Renal cortex interstitium (tissue), 11 donors: ENCODE measurements at regions not wholly inside any gene's neighbourhood (a gene's known extent, or its start where the extent isn't known, plus 50 kb on each side); places are given as distances from the start of the nearest gene placed in this dataset.

Experiments used
- DNase-seq, 11 donors: peaks; one replicate each; pipeline ENCODE4 v3.0.0-alpha.2; 2013; ENCODE audit warnings: low read depth in 9 of 11, low spot score in 4 of 11; ENCODE audit errors: extremely low read depth in 1 of 11

DNA sequence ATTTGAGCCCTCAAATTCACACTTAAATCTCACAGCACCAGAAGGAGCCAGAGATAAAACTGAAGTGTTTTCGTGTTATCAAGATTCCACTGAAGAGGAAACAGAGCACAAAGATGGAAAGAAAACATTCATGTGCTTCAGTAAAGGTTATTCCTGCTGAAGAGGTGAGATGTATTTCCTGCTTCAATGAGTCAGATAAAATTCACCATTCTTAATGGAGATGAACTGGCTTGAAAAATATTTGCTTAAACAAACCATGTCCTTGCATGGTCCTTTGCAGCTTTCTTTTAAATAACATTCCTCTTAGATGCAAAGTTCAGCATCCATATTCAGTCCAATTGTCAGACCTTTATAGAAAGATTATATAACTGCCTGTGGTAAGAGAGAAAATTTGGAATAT is 294.2 kb downstream of the IPMK start:
- DNase-seq, result no peak

DNA sequence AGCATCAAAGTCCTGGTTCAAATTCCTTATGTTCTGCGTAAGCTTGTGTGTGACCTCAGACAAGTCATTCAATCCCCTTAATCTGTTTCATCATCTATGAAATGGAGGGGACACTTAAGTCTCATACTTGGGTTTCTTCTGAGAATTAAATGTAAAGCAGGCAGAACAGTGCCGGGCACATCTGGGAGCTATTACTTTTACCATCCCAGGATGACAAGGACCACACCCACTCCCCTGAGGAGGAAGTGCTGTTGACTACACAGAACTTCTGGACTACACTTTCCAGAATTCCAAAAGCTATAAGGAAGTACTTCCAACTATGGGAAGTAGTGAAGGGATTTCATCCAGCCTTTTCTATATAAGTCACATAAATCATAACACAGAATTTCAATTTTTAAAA is 294.9 kb downstream of the IPMK start:
- no peak for DNase-seq

DNA sequence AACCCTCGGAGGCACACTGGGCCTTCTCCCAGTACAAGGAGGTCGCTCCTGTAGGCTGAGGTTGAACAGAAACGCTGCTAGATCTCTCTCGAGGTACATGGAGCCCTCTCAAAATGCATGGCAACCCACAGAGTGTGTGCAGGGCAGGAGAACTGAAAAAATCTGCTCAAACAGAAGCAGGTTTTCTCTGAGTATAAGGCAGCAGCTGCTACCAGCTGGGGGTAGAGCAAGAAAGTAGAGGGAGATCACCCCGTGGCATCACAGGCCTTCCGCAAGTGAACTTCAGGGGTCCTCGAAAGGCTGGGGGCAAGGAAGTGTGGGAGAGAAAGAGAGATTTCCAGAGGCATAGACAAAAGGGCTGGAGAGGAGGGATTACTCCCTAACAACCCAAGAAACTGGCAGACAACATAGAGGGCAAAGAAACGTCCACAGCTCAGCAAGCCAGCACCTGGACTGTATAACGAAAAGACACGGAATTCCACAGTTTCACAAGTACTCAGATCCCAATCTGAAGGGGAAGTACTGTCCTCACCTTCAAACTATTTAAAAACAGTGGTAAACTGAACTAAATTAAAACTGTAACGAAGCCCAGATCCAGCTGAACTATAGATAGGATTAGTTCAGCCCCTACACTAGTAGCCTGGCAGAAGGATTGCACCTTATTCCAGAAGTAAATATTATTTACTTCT is 299.2 kb downstream of the IPMK start:
- no peak for DNase-seq

DNA sequence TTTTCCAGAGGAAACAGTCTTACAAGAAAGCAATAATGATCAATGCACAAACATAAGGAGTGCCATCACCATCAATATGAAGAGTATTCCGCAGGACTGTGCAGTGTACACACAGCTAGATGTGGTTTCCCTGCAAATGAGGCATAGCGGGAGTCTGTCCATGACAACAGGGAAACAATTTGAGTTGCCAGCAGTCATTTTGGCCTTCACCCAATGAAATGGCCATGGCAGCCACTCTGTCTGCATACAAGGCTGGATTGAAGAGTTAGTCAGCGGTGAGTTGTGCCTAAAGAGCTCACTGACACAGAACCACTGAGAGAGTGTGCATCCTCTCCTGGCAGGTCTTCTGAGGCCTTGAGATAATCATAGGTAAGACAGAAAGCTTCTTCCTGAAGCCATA is 303.3 kb downstream of the IPMK start:
- no peak for DNase-seq

DNA sequence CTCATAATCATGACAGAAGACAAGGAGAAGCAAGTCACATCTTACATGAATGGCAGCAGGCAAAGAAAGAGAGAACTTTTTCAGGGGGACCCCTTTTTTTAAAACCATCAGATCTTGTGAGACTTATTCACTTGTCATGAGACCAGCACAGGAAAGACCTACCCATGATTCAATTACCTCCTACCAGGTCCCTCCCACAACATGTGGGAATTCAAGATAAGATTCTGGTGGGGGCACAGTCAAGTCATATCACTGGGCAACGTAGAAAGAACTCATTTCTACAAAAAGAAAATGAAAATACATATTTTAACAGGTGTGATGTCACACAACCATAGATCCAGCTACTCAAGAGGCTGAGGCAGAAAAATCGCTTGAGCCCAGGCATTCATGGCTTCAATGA is 304.1 kb downstream of the IPMK start:
- no peak for DNase-seq

DNA sequence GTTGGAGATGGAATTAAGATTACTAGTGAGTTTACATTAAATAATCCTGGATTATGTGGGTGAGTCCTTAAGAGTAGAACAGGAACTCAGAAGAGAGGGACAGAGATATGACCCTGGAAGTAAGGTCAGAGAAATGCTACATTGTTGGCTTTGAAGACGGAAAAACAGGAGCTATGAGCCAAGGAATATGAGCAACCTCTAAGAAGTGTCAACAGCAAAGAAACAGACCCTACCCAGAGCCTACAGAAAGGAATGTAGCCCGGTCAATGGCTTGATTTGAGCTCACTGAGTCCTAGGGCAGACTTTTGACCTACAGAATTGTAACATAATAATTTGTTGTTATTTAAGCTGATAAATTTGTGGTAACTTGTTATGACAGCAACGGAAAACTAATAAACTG is 304.9 kb downstream of the IPMK start:
- DNase-seq, result no peak

DNA sequence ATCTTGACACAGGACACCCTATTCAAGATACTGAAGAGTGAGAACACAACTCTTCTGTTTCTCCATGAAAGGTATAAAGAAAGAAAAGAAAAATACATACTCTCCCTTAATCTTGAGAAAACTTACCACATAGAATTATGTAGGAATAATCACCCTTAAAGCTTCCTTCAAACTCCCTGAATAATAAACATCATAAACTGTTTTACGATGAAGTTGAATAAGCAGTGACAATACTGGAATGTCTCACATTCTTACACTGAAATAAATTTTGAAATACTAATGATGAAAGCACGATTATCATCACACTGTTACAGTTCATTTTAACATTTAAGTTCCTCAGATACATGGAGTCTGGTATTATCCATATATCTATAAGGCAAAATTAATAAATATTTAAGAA is 306.2 kb downstream of the IPMK start:
- no peak for DNase-seq

DNA sequence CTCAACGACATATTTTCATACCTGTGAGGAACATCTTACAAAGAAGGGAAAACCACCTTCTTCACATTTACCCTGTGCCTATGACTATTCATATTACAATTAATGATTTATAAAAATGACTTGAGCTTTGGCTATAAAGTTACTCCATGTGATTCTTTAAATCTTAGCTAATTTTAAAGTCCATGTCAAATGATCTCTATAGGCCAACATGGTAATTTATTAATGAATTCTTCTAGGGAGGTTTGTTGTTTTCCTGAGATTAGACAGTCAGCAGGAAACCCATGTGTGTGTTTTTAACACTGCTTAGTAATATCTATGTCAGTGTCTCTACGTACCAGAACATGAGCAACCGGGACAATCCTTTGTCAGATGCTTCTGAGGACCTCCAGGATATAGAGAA is 307.3 kb downstream of the IPMK start:
- no peak for DNase-seq

DNA sequence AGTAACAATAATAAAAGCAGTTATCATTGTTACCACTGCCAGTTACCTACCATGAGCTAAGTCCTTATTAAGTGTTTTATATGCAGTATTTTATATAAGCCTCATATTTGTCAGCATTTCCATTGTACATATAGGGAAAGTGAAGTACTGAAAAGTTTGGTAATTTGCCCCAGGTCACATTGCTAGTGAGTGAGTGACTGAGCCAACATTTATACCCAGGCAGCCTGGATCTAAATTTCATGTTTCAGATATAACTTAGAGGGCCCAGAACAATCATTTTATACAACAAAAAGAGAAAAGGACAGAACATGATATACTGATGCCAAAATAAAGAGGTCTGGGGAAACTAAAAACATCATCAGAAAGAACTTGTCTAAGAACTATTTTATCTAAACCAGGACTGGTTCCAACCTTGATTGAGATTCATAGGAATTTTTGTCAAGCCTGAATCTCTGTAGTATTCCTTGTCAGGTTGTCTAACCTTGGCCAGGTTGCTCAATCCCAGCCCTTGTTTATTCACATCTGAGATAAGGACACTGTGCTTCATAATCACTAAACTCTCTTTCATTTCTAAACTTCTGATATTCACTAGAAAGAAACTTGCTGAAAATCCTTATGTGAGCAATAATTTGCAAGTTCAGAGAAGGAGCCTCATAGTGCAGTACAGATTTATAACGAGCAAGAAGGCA is 308.2 kb downstream of the IPMK start:
- DNase-seq, result no peak

DNA sequence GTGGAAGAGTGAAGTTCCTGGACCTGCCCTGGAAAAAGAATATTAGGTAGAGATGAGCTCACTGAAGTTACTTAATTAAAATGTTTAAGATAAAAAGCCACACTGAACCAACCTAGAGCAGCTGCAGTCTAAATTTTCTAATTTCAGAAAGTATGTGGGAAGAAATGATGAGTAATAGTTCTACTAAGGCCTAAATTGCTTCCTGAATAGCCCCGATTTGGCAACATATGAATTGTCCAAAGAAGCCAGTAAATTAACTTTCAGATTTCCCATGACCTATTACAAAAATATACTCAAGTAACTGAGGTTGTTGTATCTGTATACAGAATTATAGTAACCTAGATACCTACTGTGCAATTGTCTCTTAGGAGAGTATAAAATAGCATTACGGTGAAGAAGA is 312.6 kb downstream of the IPMK start:
- no peak for DNase-seq

DNA sequence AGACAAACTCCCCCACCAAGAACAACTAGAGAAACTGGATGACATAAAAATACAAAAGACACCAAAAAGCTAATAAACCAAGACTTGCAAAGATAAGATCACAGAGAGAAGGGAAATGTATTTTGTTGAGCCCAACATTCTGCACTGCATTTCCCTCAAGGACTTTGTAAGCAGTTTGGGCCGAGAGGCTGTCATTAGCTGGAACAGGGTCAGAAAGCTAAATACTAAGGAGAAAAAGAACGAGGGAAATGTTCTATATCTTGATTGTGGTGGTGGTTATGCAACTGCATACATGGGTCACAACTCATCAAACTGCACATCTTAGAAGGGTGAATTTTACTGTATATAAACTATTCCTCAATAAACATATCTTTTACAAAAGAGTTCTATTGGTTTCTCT is 315.0 kb downstream of the IPMK start:
- no peak for DNase-seq

DNA sequence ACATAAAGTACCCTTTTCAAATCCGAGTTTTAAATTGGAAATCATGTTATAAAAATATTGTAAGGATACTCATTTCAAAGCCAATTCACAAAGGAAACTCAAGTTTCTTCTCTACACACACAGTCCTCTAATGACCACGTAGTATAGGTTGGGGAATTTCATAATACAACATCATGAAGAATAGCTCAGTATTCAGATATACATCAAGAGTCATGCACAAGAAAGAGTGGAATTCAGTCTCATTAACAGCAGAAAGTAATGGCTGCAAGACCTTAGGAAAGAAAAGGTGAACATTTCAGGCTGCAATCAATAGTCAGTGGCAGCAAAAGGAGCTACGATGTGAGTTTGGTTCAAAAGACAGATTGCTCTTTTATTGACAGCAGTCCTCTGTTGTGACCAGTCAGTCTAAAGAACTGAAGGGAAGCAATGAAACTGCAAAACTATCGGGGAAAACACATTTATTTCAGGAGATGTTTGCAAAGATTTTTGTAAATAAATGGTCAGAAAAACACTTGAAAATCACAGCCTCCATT is 317.2 kb downstream of the IPMK start:
- DNase-seq, result no peak

DNA sequence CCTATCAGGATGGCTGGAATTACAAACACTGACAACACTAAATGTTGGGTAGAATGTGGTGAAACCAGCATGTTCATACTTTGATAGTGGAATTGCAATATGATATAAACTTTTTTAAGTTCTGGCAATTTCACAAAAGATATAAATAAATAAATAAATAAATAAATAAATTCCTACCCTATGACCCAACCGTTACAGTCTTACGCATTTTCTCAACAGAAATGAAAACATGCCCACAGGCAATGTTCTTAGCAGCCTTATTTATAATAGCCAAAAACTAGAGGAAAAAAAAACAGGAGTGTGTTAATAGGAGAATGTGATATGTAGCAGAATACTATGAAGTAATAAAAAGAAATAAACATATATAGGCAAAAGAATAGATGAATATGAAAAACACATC is 318.9 kb downstream of the IPMK start:
- no peak for DNase-seq

DNA sequence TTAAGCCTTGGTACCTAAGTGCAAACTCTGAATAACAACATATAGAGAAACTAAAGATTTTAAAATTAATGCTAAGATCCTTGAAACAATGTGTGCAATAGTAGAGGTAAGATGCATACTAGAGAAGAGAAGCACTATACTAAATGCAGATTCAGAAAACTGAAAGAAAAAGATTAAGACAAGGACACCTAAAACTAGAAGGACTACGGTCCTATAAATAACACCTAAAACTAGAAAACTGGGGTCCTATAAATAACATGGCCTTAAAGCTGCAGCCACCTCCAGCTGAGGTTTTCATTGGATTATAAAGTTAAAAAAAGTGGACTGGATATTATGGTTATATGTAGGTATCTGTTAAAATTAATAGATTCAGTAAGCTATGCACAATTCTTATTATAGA is 320.9 kb downstream of the IPMK start:
- no peak for DNase-seq

DNA sequence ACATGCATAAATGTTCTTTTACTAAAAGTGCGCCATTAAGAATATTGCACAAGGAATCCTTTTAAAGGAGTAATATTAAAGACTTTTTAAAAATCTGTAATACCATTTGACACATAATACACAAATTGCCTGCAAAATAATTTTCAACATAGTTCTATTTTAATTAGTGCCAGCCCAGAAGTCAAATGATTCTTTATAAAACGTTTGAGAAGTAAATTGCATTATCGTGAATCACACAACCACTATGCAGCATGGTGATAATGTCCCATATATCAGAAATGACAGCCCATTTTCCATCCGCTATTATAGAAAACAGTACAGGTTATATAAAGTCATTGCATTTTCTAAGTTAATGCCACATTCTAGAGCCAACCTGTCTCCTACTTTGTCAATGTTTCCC is 324.0 kb downstream of the IPMK start:
- no peak for DNase-seq

DNA sequence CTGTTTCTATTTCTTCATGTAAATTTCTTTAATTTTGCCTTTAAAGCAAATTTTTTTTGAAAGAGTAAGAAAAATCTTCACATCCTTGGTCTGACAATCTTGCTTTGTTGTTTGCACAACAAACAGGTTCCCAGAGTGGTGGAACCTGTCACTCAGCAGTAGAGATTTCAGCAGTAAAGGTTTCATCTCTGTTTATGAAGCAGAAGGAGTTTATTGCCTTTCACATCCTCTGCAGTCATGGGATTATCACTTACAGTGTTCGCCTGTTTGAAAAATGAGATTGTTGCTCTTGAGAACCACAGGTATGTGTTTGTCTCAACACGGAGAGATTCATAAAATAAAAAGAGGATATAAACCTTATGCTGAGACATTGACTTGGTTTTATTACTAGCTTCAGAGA is 342.6 kb downstream of the IPMK start:
- no peak for DNase-seq

DNA sequence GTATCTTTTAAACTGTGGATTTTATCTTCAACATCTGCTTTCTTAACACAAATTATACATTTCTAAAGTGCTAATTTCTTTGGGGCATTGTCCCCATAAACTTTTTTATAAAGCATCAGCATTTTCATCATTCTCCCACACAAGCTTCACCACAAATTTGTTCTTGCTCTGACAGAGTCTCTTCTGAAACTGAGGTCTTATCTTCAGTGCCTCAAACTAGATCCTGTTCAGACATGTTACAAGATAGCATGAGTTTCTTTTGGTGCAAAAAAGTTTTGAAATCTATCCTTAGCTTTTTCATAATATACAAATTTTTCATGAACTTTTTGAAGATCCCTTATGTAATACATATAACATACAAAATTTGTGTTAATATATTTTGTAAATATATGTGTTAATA is 346.6 kb downstream of the IPMK start:
- no peak for DNase-seq

DNA sequence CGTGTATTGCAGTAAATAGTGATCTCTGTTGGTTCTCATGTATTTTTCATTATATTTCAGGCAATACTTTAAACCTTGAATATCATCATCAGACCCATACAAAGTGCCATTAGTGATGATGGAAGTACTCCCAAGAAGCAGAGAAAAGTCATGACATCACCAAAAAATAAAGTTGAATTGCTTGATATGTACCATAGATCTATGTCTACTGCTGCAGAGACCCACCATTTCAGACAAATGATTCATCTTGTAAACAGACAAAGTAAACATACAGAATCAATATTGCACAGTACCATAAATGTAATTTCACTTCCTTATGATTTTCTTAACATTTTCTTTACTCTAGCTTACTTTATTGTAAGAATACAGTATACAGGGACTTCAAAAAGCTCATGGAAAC is 347.8 kb downstream of the IPMK start:
- no peak for DNase-seq

DNA sequence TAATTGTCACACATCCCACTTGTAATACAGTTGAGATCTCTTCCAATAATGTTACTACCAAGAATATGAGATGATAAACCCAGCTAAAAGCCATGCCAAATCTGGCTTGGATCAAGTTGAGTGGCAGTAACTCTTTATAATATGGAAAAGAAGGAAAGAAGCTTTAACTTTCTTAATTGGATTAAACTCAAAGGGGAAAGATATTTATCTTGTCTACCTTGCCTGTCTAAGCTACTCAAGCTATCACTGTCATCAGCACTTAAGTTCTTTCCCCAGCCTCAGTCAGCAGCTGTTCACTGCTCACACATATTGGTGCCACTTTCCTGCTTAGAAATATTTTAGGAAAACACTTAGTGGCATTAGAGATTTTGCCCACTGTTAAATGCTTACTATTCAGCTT is 350.7 kb downstream of the IPMK start:
- no peak for DNase-seq

DNA sequence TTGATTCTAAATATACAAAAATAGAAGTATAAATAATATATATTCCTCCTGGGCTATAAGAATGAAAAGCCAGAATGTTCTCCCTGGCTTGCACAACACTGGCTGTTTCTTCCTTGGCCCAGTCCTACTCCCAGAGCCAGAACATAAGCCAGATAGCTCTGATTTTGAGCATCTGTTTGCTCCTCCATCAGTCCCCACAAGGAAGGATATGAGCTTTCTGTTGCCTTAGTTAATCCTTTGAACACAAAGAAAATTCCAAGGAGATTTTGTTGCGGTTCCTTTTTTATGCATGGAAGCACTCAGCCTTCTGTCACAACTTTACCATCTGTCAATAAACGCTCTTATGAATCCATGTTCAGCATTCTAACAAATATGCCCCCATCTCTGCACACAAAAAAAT is 361.8 kb downstream of the IPMK start:
- no peak for DNase-seq

DNA sequence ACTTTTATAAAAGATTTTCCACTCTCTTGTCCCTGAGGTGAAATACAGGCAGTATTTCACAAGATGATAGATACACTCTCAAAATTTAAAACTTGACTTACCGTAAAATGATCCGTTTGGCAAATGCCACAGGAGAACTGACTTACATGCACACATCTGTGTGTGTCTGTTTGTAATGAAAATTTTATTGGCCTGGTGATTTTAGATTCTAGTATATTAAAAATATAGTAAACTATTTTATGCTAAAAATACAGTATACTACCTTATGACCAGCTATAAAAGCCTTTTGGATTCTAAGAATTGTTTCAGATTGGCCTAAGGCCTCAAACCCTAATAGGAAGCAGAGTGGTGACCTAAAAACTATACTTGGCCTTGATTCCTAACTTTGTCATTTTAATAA is 362.7 kb downstream of the IPMK start:
- no peak for DNase-seq
